ENCODE measurements at regions not wholly inside any gene's neighbourhood (a gene's known extent, or its start where the extent isn't known, plus 50 kb on each side); places are given as distances from the start of the nearest gene placed in this dataset.

DNA sequence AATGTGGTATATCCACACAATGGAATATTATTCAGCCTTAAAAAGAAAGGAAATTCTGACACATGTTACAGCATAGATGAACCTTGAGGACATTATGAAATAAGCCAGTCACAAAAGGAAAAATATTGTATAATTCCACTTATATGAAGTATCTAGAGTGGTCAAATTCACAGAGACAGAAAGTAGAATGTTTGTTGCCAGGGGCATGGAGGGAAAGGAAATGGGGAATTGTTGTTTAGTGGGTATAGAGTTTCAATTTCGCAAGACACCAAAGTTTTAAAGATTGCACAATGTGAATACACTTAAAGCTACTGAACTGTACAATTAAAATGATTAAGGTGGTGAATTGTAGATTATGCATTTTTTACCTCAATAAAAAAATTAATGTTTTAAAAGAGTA is 92.9 kb downstream of the TXNL1 start:
- DNase-seq = no peak

- no peak for DNase-seq
Measured at GRCh38 chr18:56542476-56542875, 95.9 kb downstream of the TXNL1 start.

DNA sequence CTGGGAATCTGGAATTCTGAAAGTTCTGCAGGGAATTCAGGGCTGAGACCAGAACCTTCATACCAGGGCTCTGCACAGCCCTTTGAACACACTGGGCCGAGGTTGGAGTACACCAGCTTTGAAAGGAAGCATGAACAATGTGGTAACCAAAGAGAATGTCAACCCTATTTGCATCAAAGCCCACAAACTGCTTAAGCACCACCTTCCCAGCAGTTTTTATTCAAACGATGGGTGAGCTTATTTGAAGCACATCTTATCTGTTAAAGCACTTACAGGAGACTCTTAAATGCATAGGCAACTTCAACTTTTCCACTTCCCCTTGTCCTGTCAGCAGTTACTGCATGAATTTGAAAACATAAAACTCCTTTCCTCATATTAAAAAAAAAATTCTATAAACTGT is 96.6 kb downstream of the TXNL1 start:
- no peak for DNase-seq

- no peak for DNase-seq
Measured at GRCh38 chr18:56541340-56541739, 97.1 kb downstream of the TXNL1 start.

DNA sequence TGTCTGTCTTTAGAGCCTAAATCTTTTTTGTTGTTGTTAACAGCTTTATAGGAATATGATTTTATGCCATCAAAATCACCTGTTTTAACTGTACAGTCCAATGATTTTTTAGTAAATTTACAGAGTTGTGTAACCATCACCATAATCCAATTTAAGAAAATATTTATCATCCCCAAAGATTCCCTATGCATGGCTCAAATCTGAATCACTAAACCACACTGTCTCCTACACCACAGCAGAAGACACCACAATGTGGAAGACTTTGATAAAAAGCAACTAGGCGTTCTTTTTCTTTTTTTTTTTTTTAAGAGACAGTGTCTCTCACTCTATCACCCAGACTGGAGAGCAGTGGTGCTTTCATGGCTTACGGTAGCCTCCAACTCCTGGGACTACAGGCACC is 99.6 kb downstream of the TXNL1 start:
- DNase-seq = no peak

DNA sequence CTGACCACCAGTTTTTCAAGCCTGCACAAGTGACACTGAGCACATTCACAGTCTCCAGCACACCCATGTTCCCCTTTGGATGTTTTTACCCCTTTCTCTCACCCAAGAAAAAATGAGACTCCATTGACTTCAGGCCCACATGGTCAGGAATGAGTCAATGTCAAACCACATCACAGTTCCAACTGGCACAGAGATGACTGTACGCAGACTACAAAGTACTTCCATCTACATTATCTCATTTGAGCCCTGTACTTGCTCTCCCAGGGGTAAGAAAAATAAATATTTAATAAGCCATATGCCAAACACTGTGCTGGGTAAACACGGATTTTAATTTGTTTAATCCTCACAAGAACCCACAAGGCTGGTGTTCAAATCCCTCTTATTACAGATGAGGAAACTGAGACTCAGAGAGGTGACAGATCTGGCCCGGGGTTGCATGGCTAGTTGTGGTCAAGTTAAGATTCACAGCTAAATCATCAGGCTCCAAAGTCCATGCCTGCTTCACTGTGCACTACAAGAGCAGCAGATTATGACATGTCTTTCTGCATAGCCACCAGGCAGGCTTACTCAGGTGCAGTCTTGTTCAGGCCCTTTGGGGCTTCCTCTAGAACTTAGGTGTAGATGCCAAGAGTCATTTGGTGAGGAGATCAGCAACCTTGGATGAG is 106.1 kb downstream of the TXNL1 start:
- DNase-seq = no peak

GRCh38 chr18:56522816-56523215 is 115.6 kb downstream of the TXNL1 start:
- DNase-seq = no peak

DNA sequence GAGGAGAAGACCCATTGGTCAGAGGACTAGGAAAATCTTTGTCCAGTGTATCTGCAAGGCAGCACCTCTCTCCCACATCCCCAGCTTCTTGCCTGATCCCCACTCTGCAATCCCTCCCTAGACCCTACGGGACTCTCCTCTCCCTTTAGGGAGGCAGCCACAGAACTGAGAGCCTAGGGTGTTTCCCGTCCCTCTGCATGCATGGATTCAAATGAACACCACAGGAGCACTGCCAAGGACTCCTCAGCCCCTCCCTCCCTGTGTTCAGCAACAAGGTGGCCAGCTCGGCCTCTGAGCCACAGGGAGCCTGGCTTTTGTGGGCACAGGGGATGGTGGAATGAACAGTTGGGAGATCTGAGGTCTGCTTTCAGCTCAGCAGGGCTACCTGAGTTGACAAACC is 117.1 kb downstream of the TXNL1 start:
- DNase-seq = no peak

DNA sequence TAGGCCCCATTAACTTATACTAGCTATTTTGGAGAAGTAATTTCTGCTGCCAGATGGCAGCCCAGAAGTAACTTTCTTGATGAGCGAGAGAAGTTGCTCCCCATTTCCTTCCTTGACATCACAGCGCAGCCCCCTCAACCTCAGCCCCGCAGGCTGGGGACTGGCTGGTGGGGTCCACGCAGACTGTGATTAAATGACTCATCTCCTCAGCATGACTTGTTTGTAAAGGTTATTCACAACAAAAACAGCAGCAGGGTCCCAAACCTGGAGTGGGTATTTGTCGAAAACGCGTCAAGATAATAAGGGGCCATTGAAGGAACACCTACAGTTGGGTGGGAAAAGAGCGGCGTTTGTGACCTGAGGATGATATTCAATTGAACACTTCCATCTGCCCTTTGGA is 120.6 kb downstream of the TXNL1 start:
- DNase-seq = no peak

DNA sequence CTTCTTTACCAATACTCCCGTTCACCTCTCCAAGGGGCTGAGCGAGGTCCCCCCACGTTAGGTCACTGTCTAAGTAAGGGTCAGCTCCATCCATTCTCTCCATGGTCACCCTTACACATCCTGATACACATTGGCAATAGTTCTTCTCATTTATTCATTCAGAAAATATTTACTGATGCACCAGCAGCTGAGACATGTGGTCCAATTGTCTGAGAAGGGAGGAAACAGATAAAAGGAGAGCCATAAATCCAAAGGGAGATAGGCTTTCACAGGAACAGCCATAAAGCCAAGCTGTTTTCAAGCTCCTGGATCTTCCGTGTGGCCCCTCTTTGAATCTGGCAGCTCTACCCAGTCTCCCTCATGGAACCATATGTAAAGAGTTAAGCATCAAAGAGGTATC is 121.2 kb downstream of the TXNL1 start:
- DNase-seq = no peak

DNA sequence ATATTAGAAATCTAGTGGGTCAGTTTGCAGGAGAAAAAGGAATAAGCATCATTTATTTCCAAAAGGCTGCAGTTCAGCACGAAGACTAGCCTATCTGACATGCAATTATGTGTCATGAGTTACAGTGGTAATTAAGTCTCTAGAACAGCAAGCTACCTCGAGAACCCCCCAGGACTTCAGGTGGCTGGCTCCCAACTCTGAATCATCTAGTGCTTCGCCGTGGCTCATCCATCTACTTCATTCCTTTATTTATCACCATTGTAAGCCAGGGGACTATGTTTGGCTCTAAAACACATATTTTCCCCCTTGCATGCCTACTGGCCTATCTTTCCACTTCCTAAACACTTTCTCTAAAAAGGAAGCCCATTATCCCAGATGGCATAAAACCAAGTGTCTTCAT is 121.6 kb downstream of the TXNL1 start:
- DNase-seq = no peak

GRCh38 chr18:56515522-56515921 is 122.9 kb downstream of the TXNL1 start:
- no peak for DNase-seq

- no peak for DNase-seq
Measured at GRCh38 chr18:56511996-56512395, 126.4 kb downstream of the TXNL1 start.

DNA sequence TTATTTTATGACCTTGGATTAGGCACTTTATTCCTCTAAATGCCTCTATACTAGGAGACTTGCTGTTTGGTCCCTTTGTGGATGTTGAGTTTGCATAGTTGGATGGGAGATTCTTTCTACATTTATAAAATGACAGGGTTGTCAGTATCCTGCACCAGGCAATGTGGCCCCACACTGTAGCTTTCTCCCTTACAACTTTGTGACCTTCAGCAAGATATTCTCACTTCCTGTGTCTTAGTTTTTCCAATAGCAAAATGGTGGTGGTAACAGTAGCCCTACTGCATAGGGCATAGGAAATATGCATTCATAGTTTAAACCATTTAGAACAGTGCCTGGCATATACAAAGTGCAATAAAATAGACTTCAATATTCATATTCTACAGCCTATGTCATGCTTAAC is 128.3 kb downstream of the TXNL1 start:
- DNase-seq = no peak

DNA sequence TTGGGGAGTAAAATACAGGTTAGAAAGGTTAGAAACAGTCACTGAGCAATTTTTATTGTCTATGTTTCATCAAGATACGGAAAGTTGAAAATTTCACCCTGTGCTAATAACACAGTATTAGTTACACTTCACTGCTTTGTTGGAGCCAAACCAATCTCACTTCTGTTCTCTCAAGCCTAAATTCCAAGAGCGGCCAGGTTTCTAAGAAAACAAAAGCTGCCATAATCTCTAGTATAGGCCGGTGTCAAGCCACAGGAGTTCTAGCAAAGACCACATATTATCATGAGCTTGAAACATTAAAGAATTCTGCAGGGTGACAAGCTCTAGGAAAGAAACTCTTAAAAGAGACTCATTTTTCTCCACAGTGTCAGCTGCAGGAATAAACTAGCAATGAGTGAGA is 128.7 kb downstream of the TXNL1 start:
- no peak for DNase-seq

DNA sequence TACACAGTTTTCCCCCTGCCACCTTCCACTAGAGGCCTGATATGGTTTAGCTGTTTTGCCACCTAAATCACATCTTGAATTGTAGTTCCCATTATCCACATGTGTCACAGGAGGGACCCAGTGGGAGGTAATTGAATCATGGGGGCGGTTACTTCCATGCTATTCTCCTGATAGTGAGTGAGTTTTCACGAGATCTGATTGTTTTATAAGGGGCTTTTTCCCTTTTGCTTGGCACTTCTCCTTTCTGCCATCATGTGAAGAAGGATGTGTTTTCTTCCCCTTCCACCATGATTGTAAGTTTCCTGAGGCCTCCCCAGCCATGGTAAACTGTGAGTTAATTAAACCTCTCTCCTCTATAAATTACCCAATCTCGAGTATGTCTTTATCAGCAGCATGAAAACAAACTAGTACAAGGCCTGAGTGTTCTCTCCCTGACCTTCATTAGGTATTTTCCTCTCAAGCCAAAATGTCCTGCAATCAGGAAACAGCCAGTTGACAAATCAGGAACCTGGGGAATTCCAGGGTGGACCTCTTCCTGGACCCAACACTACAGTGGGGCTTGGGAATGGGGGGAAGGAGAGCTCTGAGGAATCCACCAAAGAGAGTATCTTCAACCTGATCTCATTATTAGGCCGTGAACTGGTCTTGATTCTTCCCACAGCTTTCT is 129.9 kb downstream of the TXNL1 start:
- DNase-seq = no peak

- DNase-seq = no peak
Measured at GRCh38 chr18:56505971-56506370, 132.4 kb downstream of the TXNL1 start.

- no peak for DNase-seq
Measured at GRCh38 chr18:56505293-56505692, 133.1 kb downstream of the TXNL1 start.

DNA sequence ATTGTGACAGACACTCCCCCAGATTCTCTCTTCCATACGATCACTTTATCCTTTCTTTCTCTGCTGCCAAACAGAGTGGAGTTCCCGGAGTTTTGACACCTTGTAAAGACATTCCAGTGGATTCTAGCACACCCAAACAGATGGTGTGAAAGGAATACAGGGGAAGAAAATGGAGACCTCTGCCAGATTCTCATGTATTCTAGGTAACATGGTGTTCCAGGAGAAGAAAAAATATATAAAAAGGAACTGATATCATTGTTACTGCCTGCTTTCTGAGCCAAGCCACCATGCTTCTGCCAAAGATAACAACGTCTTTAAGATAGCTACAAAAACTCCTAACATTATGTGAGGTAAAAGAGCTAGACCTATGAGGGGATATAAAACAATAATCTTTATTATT is 136.5 kb downstream of the TXNL1 start:
- DNase-seq = peak; percentile 56

DNA sequence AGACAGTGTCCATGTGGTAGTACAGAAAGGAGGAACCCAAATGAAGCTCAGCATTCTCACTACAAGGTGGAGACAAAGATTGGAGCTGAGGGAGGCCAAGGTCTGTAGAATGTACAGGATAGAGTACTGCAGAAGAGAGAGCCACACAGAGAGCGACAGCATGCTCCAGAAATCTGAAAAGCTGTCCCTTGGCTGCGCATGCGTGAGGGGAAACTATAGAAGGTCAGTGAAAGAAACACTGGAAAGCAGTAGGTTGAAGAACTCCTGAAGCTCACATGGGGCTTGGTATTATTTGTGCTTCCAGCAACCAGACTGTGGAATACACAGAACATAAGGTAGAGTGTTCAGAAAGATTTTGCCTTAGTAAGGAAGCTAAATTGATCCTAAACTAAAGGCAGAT is 142.5 kb downstream of the TXNL1 start:
- DNase-seq = no peak

- DNase-seq = no peak
Measured at GRCh38 chr18:56493531-56493930, 144.9 kb downstream of the TXNL1 start.

- no peak for DNase-seq
Measured at GRCh38 chr18:56492136-56492535, 146.3 kb downstream of the TXNL1 start.

DNA sequence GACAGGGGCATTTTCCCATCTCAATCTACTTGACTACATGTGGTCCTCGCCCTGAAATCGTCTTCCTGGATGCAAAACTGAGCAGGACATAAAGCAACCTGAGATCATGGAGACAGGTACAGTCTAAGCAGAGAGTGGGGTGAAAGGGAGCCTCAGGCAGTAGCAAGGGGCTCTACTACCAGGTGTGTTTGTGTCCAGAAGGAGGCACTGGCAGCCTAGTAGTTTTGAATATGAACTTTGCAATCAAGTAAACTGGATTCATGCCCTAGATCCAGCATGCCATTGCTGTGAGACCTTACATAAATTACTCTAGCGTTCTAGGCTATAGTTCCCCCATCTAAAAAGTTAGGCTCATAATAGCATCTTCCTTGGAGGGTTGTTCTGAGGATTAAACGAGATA is 147.4 kb downstream of the TXNL1 start:
- DNase-seq = no peak

DNA sequence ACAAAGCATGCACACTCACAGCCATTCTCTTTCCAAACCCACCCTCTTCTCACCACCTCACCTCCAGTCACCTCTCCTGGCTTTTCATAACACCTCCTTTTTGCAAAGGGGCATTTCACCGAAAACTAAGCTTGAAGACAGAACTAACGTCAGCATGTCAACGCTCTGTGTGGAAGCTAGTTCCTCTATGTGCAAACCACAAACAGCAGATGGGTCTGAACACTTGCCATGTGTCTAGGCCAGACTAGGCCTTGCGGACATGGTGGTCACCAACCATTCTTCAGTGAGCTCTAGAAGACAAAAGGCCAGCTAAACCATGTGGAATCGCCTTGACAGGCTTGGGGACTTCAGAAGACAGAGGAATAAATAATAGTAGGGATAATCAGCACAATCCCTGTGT is 148.5 kb downstream of the TXNL1 start:
- DNase-seq = no peak

DNA sequence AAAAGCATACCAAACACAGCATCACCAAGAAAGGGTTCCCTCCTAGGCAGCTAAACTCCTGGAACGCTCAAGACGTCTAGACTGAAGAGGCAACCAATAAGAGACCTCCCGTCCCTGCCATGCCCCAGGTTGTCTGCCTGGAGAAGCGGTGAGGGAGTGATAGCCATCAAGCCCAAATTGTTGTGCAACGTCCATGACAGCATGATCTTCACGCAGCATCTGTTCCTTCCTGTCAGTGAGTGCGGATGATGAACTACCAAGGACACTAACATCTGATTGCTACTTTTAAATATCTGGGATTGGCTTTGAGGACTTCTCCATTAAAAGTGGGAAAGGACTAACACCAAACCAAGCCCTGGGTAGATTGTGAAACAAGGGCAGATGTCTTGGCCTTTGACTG is 149.7 kb downstream of the TXNL1 start:
- DNase-seq = no peak
